Endothelial cell of umbilical vein (primary cell): ENCODE measurements at regions not wholly inside any gene's neighbourhood (a gene's known extent, or its start where the extent isn't known, plus 50 kb on each side); places are given as distances from the start of the nearest gene placed in this dataset.

Source experiments
- BruUV-seq: library from RNA; stranded (reverse); fragments of 400-500 nt; replicated peaks from 2 replicates; lab custom pipeline; 2021; lab: Mats Ljungman, UMichigan
- CTCF ChIA-PET: fragments of 300-600, 350-600 bp; sonication (Branson Sonifier 250); formaldehyde crosslinking; loops from one replicate; lab custom pipeline; 2021; ENCODE audit warnings: antibody characterized with exemption, inconsistent platforms; lab: Charles Lee
- POLR2A ChIA-PET: fragments of 300-600, 350-600 bp; sonication (Branson Sonifier 250); formaldehyde crosslinking; loops from one replicate; lab custom pipeline; 2021; ENCODE audit warnings: antibody characterized with exemption, inconsistent platforms; lab: Charles Lee
- DNase-seq: peaks from one replicate; pipeline ENCODE4 v3.0.0-alpha.2; 2011; ENCODE audit warnings: low read depth, low spot score
- FAIRE-seq: peaks from 2 replicates; lab custom pipeline; 2011; peaks lifted over from hg19 to GRCh38; lab: Jason Lieb, UNC
- H2AFZ ChIP-seq: 2 replicates; pipeline ENCODE4 v1.6.0; 2012; ENCODE audit warnings: low read depth, low read length, control low read depth, inconsistent platforms
- H3K27ac ChIP-seq: 2 replicates; pipeline ENCODE4 v1.5.1; 2011; ENCODE audit warnings: low read depth, mild to moderate bottlenecking, control low read depth, low read length, moderate library complexity; ENCODE audit not compliant: insufficient read depth
- H3K27me3 ChIP-seq, 2 experiments: 2 replicates each; pipeline versions ENCODE4 v1.6.0 to v1.6.1; 2011; ENCODE audit warnings: low read length in 2 of 2, mixed read lengths in 1 of 2; ENCODE audit not compliant: control insufficient read depth in 2 of 2, insufficient read depth in 2 of 2
- H3K36me3 ChIP-seq, 2 experiments: 2 replicates in 1 of 2; 3 replicates in 1 of 2; pipeline ENCODE4 v1.5.1; 2011; ENCODE audit warnings: low read length in 2 of 2, mild to moderate bottlenecking in 1 of 2, moderate library complexity in 1 of 2; ENCODE audit not compliant: control insufficient read depth in 2 of 2, insufficient read depth in 2 of 2; ENCODE audit errors: extremely low read depth in 1 of 2
- H3K4me1 ChIP-seq: 3 replicates; pipeline ENCODE4 v1.5.1; 2011; ENCODE audit warnings: mild to moderate bottlenecking, low read length; ENCODE audit not compliant: control insufficient read depth, insufficient read depth; ENCODE audit errors: extremely low read depth
- H3K4me2 ChIP-seq: 2 replicates; pipeline ENCODE4 v1.6.1; 2011; ENCODE audit warnings: low read length, control low read depth, mixed read lengths; ENCODE audit not compliant: insufficient read depth
- H3K4me3 ChIP-seq, 3 experiments: fragments of 200-600 bp in 1 of 3; sonication (generic), shearing (Covaris generic) in 1 of 3; replicated peaks in 1 of 3; 2 replicates each; pipeline ENCODE4 v1.5.1; 2011 to 2016; ENCODE audit warnings: control low read depth in 3 of 3, low read length in 3 of 3, mild to moderate bottlenecking in 2 of 3, inconsistent platforms in 1 of 3, low read depth in 1 of 3, moderate library complexity in 1 of 3; ENCODE audit not compliant: insufficient read depth in 1 of 3
- H3K79me2 ChIP-seq: 2 replicates; pipeline ENCODE4 v1.6.0; 2012; ENCODE audit warnings: low read length, inconsistent platforms; ENCODE audit not compliant: control insufficient read depth, insufficient read depth
- H3K9ac ChIP-seq: replicated peaks from 2 replicates; pipeline ENCODE3; 2011; ENCODE audit warnings: low read length, control low read depth; ENCODE audit not compliant: insufficient read depth; ENCODE audit errors: extremely low read depth
- H3K9me1 ChIP-seq: replicated peaks from 3 replicates; pipeline ENCODE4 v1.6.0; 2011; ENCODE audit warnings: mild to moderate bottlenecking, low read length; ENCODE audit not compliant: control insufficient read depth, insufficient read depth; ENCODE audit errors: extremely low read depth
- H3K9me3 ChIP-seq: replicated peaks from 2 replicates; pipeline ENCODE4 v1.5.1; 2012; ENCODE audit warnings: low read length, inconsistent platforms; ENCODE audit not compliant: control insufficient read depth, insufficient read depth
- H4K20me1 ChIP-seq: replicated peaks from 2 replicates; pipeline ENCODE3; 2011; ENCODE audit warnings: mild to moderate bottlenecking, low read length; ENCODE audit not compliant: control insufficient read depth, insufficient read depth; ENCODE audit errors: extremely low read depth
- EZH2 ChIP-seq: IDR thresholded peaks from 2 replicates; pipeline ENCODE4 v1.6.1; 2012; ENCODE audit warnings: borderline replicate concordance, low read depth, mild to moderate bottlenecking, moderate library complexity, low read length, inconsistent platforms; ENCODE audit not compliant: severe bottlenecking
- FOS ChIP-seq: IDR thresholded peaks from 2 replicates; pipeline ENCODE4 v1.6.1; 2011; ENCODE audit warnings: mild to moderate bottlenecking, low read length, moderate library complexity, borderline replicate concordance; ENCODE audit not compliant: insufficient read depth
- GATA2 ChIP-seq: IDR thresholded peaks from 2 replicates; pipeline ENCODE4 v1.7.0; 2011; ENCODE audit warnings: low read depth, mild to moderate bottlenecking, moderate library complexity, mixed read lengths, low read length; ENCODE audit not compliant: insufficient read length, insufficient read depth
- JUN ChIP-seq: IDR thresholded peaks from 2 replicates; pipeline ENCODE4 v1.6.1; 2011; ENCODE audit warnings: borderline replicate concordance, low read depth; ENCODE audit not compliant: insufficient read length, insufficient read depth
- MAX ChIP-seq: IDR thresholded peaks from 2 replicates; pipeline ENCODE4 v1.6.1; 2011; ENCODE audit not compliant: insufficient read depth, insufficient read length
- MYC ChIP-seq: IDR thresholded peaks from one replicate; pipeline ENCODE4 v1.6.1; 2011; ENCODE audit warnings: mild to moderate bottlenecking, low read depth, low read length
- POLR2A ChIP-seq: IDR thresholded peaks from 2 replicates; pipeline ENCODE4 v1.6.1; 2012; ENCODE audit warnings: low read depth, mild to moderate bottlenecking, control low read depth, low read length
- POLR2AphosphoS5 ChIP-seq: IDR thresholded peaks from 2 replicates; pipeline ENCODE4 v1.6.1; 2012; ENCODE audit warnings: low read depth, mild to moderate bottlenecking, control low read depth, low read length, moderate library complexity; ENCODE audit not compliant: insufficient read depth
- dilution Hi-C: fragments of 300-500 bp; cut with MboI; formaldehyde crosslinking; loops from one replicate; pipeline ENCODE4 v1.15.0; 2019; ENCODE audit warnings: low sequenced_read_pairs; ENCODE audit not compliant: extremely low pct_ligation_motif_present
- intact Hi-C: fragments of 100-400 bp; cut with micrococcal nuclease; formaldehyde crosslinking; loops from one replicate; pipeline ENCODE4 v1.10.0; 2022
- TF ChIP-seq, protein P1 (sequence below), 2 donors: IDR thresholded peaks; 1 replicate in 1 of 2; 2 replicates in 1 of 2; pipeline ENCODE4 v1.5.1; 2011; ENCODE audit warnings: low read length in 2 of 2, mild to moderate bottlenecking in 2 of 2, moderate library complexity in 2 of 2, control low read depth in 1 of 2, inconsistent platforms in 1 of 2, low read depth in 1 of 2; ENCODE audit not compliant: insufficient read depth in 1 of 2; ENCODE audit errors: extremely low read depth in 1 of 2

GRCh38 chr21:29233611-29234540, 64.8 kb upstream of the BACH1 start:
- no peaks in the 10 kb centered on the region for H3K27me3 ChIP-seq
- no TSS peak for BruUV-seq
- POLR2A ChIA-PET, result no interaction called here
- intact Hi-C loops (no loop called here), dilution Hi-C loops (no loop called here)
- no peak overlapping the region for H2AFZ ChIP-seq
- peaks cover 18% of the 10 kb centered on the region for H3K4me1 ChIP-seq
- no peak for FAIRE-seq
- no peak for TF ChIP-seq JUN
- TF ChIP-seq POLR2A, result no peak
- TF ChIP-seq FOS, result no peak
- no peak for TF ChIP-seq EZH2
- TF ChIP-seq, protein P1, sequence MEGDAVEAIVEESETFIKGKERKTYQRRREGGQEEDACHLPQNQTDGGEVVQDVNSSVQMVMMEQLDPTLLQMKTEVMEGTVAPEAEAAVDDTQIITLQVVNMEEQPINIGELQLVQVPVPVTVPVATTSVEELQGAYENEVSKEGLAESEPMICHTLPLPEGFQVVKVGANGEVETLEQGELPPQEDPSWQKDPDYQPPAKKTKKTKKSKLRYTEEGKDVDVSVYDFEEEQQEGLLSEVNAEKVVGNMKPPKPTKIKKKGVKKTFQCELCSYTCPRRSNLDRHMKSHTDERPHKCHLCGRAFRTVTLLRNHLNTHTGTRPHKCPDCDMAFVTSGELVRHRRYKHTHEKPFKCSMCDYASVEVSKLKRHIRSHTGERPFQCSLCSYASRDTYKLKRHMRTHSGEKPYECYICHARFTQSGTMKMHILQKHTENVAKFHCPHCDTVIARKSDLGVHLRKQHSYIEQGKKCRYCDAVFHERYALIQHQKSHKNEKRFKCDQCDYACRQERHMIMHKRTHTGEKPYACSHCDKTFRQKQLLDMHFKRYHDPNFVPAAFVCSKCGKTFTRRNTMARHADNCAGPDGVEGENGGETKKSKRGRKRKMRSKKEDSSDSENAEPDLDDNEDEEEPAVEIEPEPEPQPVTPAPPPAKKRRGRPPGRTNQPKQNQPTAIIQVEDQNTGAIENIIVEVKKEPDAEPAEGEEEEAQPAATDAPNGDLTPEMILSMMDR (IDR thresholded peaks at IDR 0.05; ENCODE audit: extremely low read depth in 1 of 2, insufficient read depth in 1 of 2, low read depth in 1 of 2, low read length in 2 of 2), result no peak
- no peak for TF ChIP-seq GATA2
- no peak for TF ChIP-seq MYC
- TF ChIP-seq MAX, result no peak
- TF ChIP-seq POLR2AphosphoS5, result no peak
- no peaks in the 10 kb centered on the region for H3K36me3 ChIP-seq
- H3K4me2 ChIP-seq, result no peak overlapping the region
- no peak overlapping the region for H3K4me3 ChIP-seq
- H3K9me1 ChIP-seq, result no peaks in the 10 kb centered on the region
- no peaks in the 10 kb centered on the region for H4K20me1 ChIP-seq
- H3K9me3 ChIP-seq, result no peaks in the 10 kb centered on the region
- no peak for DNase-seq
- CTCF ChIA-PET, result interaction anchor here (0.8 to 2.9 kb wide), 7 partner anchors 9 to 108 kb away, joined by 3 to 12 read pairs (median 5); no protein-coding TSS in a partner anchor
- H3K9ac ChIP-seq, result no peak overlapping the region
- H3K27ac ChIP-seq, result no peak overlapping the region
- no peaks in the 10 kb centered on the region for H3K79me2 ChIP-seq
